NOMO-1 (cell line): ENCODE measurements at regions not wholly inside any gene's neighbourhood (a gene's known extent, or its start where the extent isn't known, plus 50 kb on each side); places are given as distances from the start of the nearest gene placed in this dataset.
A peak's percentile ranks its signal among the peaks of the same experiment; 100 is the strongest.
"Not testable (repeated sequence)": the region's sequence is repeated elsewhere in the genome, so short reads cannot be mapped to it uniquely, and the experiment has no call there.

Source experiments
- DNase-seq, 2 experiments: peaks; one replicate each; lab custom pipeline; 2025; ENCODE audit not compliant: unreplicated experiment in 2 of 2; lab: John Stamatoyannopoulos, UW

GRCh38 chr5:100693481-100693880, 158.3 kb downstream of the FAM174A start:
- DNase-seq: no peak

- no peak for DNase-seq
Observed at GRCh38 chr5:100694100-100694499, 158.9 kb downstream of the FAM174A start.

- no peak for DNase-seq
Observed at GRCh38 chr5:100697970-100698369, 162.8 kb downstream of the FAM174A start.

- peak; percentile 58 to 91 for DNase-seq
Observed at GRCh38 chr5:100706776-100707175, 171.6 kb downstream of the FAM174A start.

GRCh38 chr5:100708645-100709171, 173.5 kb downstream of the FAM174A start:
- DNase-seq: peak; percentile 4 to 42

GRCh38 chr5:100709771-100710170, 174.6 kb downstream of the FAM174A start:
- no peak for DNase-seq

GRCh38 chr5:100714780-100715179, 179.6 kb downstream of the FAM174A start:
- not testable (repeated sequence) for DNase-seq

- DNase-seq: peak in 1 of 2 experiments; percentile 16
Observed at GRCh38 chr5:100722657-100723056, 180.4 kb downstream of the ST8SIA4 start.

GRCh38 chr5:100723229-100723628, 179.9 kb downstream of the ST8SIA4 start:
- peak in 1 of 2 experiments; percentile 47 for DNase-seq

- DNase-seq: no peak
Observed at GRCh38 chr5:100726116-100726515, 177.0 kb downstream of the ST8SIA4 start.

GRCh38 chr5:100731768-100732167, 171.3 kb downstream of the ST8SIA4 start:
- DNase-seq: peak in 1 of 2 experiments; percentile 37

GRCh38 chr5:100746730-100747129, 156.4 kb downstream of the ST8SIA4 start:
- peak; percentile 60 to 78 for DNase-seq

- no peak for DNase-seq
Observed at GRCh38 chr5:100749771-100750284, 153.3 kb downstream of the ST8SIA4 start.

- no peak for DNase-seq
Observed at GRCh38 chr5:100755435-100755834, 147.6 kb downstream of the ST8SIA4 start.
